Fibroblast of villous mesenchyme (primary cell): ENCODE measurements at regions not wholly inside any gene's neighbourhood (a gene's known extent, or its start where the extent isn't known, plus 50 kb on each side); places are given as distances from the start of the nearest gene placed in this dataset.

Source experiments
- DNase-seq: peaks from one replicate; pipeline ENCODE4 v3.0.0-alpha.2; 2010; ENCODE audit warnings: low read depth
- H3K4me3 ChIP-seq: 2 replicates; pipeline ENCODE4 v1.5.1; 2011; ENCODE audit warnings: low read depth, mild to moderate bottlenecking, low read length
- TF ChIP-seq, protein P1 (sequence below): IDR thresholded peaks from 2 replicates; pipeline ENCODE4 v1.5.1; 2012; ENCODE audit warnings: low read depth, mild to moderate bottlenecking, low read length; ENCODE audit not compliant: insufficient read depth

- DNase-seq, result no peak
- TF ChIP-seq, protein P1, sequence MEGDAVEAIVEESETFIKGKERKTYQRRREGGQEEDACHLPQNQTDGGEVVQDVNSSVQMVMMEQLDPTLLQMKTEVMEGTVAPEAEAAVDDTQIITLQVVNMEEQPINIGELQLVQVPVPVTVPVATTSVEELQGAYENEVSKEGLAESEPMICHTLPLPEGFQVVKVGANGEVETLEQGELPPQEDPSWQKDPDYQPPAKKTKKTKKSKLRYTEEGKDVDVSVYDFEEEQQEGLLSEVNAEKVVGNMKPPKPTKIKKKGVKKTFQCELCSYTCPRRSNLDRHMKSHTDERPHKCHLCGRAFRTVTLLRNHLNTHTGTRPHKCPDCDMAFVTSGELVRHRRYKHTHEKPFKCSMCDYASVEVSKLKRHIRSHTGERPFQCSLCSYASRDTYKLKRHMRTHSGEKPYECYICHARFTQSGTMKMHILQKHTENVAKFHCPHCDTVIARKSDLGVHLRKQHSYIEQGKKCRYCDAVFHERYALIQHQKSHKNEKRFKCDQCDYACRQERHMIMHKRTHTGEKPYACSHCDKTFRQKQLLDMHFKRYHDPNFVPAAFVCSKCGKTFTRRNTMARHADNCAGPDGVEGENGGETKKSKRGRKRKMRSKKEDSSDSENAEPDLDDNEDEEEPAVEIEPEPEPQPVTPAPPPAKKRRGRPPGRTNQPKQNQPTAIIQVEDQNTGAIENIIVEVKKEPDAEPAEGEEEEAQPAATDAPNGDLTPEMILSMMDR, result no peak
- no peak overlapping the region for H3K4me3 ChIP-seq
Measured at GRCh38 chr17:15023589-15024336, 241.4 kb downstream of the PMP22 start.

- no peak overlapping the region for H3K4me3 ChIP-seq
- no peak for DNase-seq
- TF ChIP-seq, protein P1, result no peak
Measured at GRCh38 chr17:15019158-15019557, 246.0 kb downstream of the PMP22 start.

DNA sequence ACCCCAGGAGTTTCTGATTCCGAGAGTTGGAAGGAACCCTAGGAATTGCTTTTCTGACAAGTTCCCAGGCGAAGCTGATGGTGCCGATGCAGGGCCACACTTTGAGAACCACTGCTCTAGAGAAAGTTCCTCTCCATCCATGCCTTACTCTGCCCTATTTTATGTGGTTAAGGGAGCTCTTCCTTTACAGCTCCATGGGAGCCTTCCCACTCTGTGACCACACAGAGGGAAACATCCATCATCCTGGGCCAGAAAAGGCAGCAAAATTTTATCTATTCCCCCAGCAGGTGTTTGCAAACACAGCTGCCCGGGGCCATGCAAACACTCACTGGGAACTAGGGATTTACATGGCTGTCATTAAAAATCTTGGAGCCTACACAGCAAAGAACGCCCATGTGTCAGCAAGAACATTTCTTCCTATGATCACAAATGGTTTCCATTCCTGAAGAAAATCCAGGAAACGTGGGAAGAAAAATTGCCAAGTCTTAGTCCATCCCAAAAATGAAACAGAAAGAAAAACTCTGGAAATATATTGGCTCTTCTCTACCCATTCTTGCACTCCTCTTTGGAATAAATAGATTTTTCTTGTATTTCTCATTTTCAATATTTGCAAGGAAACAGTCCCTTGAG lies 252.7 kb downstream of the PMP22 start:
- TF ChIP-seq, protein P1, result no peak
- no peak overlapping the region for H3K4me3 ChIP-seq
- no peak for DNase-seq

GRCh38 chr17:15009087-15009486 lies 256.0 kb downstream of the PMP22 start:
- TF ChIP-seq, protein P1, result no peak
- no peak overlapping the region for H3K4me3 ChIP-seq
- DNase-seq, result no peak

- H3K4me3 ChIP-seq, result no peak overlapping the region
- TF ChIP-seq, protein P1, result no peak
- DNase-seq, result no peak
Measured at GRCh38 chr17:15007147-15007553, 258.0 kb downstream of the PMP22 start.

GRCh38 chr17:15006421-15007128 lies 258.6 kb downstream of the PMP22 start:
- no peak for DNase-seq

More at GRCh38 chr17:15006421-15007128, 258.6 kb downstream of the PMP22 start:
- TF ChIP-seq, protein P1, result no peak
- no peak overlapping the region for H3K4me3 ChIP-seq
